Lower leg skin (tissue), 4 donors: ENCODE measurements at regions not wholly inside any gene's neighbourhood (a gene's known extent, or its start where the extent isn't known, plus 50 kb on each side); places are given as distances from the start of the nearest gene placed in this dataset.

Source experiments
- DNase-seq, 2 donors: peaks; one replicate each; pipeline ENCODE4 v3.0.0-alpha.2; 2019; ENCODE audit warnings: low spot score in 2 of 2
- H3K4me3 ChIP-seq: fragments of 200-600 bp; sonication (generic); 2 replicates; pipeline ENCODE4 v1.5.1; 2017; ENCODE audit warnings: mild to moderate bottlenecking, low read depth; ENCODE audit not compliant: poor library complexity, severe bottlenecking
- CTCF ChIP-seq, 3 donors: fragments of 450-650 bp; IDR thresholded peaks; one replicate each; pipeline ENCODE4 v1.5.1; 2016; ENCODE audit warnings: antibody characterized with exemption in 3 of 3, mild to moderate bottlenecking in 3 of 3, moderate library complexity in 2 of 3
- POLR2A ChIP-seq, 2 donors: fragments of 450-650 bp; IDR thresholded peaks; one replicate each; pipeline ENCODE4 v1.6.1; 2016 to 2017; ENCODE audit warnings: antibody characterized with exemption in 2 of 2, mild to moderate bottlenecking in 1 of 2, moderate library complexity in 1 of 2
- WGBS, 2 donors: methylation state at CpG; one replicate each; pipeline ENCODE4 v1.1.5; 2018; 5-methylcytosine and 5-hydroxymethylcytosine counted together
- intact Hi-C: fragments of 100-400 bp; cut with DNase I; formaldehyde crosslinking; loops from one replicate; pipeline ENCODE4 v1.15.0; 2023; ENCODE audit warnings: low total_unique reads

- no peak for DNase-seq
- no peak overlapping the region for H3K4me3 ChIP-seq
- TF ChIP-seq POLR2A (IDR thresholded peaks at IDR 0.05) (no peak), CTCF (IDR thresholded peaks at IDR 0.05) (peak in 1 of 3 donors; percentile 9)
- intact Hi-C loops: no loop called here
- whole genome bisulfite sequencing, 2 donors: 40 to 58% methylated on average over 8 of the region's 8 CpGs
These were observed 323.5 kb downstream of the DAD1 start for GRCh38 chr14:22265319-22266141.

GRCh38 chr14:22264759-22265158 is 324.3 kb downstream of the DAD1 start:
- TF ChIP-seq CTCF (IDR thresholded peaks at IDR 0.05): no peak
- intact Hi-C loops: no loop called here
- 84 to 90% methylated on average over 1 of the region's 1 CpG for WGBS, 2 donors
- no peak overlapping the region for H3K4me3 ChIP-seq
- DNase-seq: no peak

GRCh38 chr14:22263961-22264360 is 325.1 kb downstream of the DAD1 start:
- intact Hi-C loops: no loop called here
- DNase-seq: no peak
- no peak for TF ChIP-seq POLR2A (IDR thresholded peaks at IDR 0.05)
- TF ChIP-seq CTCF (IDR thresholded peaks at IDR 0.05): no peak
- H3K4me3 ChIP-seq: no peak overlapping the region
- WGBS, 2 donors: 67 to 78% methylated on average over 1 of the region's 1 CpG

- no peak for DNase-seq
- TF ChIP-seq POLR2A (IDR thresholded peaks at IDR 0.05) (no peak), CTCF (IDR thresholded peaks at IDR 0.05) (no peak)
- no peak overlapping the region for H3K4me3 ChIP-seq
- intact Hi-C loops: no loop called here
- WGBS, 2 donors: 88 to 91% methylated on average over 3 of the region's 3 CpGs
These were observed 326.1 kb downstream of the DAD1 start for GRCh38 chr14:22262881-22263280.

GRCh38 chr14:22255017-22255950 is 333.7 kb downstream of the DAD1 start:
- WGBS, 2 donors: 46 to 53% methylated on average over 4 to 5 of the region's 5 CpGs
- H3K4me3 ChIP-seq: no peak overlapping the region
- intact Hi-C loops: no loop called here
- TF ChIP-seq CTCF (IDR thresholded peaks at IDR 0.05) (no peak), POLR2A (IDR thresholded peaks at IDR 0.05) (no peak)
- DNase-seq: no peak
